ENCODE measurements at regions not wholly inside any gene's neighbourhood (a gene's known extent, or its start where the extent isn't known, plus 50 kb on each side); places are given as distances from the start of the nearest gene placed in this dataset.
A peak's percentile ranks its signal among the peaks of the same experiment; 100 is the strongest.

DNA sequence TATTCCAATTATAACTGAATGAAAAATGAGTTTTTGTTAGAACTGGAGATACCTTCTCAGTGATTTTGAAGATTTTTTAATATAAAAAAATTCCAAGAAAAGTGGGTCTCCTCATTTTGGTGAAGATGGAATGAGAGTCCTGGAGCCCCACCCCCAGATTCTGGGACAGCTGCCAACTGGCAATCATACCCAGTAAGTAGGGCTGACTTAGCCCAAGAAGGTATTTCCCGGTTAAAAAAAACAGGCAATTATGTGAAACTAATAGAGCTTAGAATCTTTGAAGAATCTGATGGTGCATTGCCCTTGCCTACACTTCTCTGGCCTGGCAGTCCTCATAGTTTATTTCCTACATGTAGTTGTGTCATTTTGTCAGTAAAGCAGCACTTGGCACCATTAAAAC, 52.8 kb upstream of the VWDE start:
- Mint-ChIP-seq H3K36me3 (ENCODE audit: low read depth) (no peaks in the 10 kb centered on the region), H3K9me3 (no peaks in the 10 kb centered on the region)
- ATAC-seq, result no peak

DNA sequence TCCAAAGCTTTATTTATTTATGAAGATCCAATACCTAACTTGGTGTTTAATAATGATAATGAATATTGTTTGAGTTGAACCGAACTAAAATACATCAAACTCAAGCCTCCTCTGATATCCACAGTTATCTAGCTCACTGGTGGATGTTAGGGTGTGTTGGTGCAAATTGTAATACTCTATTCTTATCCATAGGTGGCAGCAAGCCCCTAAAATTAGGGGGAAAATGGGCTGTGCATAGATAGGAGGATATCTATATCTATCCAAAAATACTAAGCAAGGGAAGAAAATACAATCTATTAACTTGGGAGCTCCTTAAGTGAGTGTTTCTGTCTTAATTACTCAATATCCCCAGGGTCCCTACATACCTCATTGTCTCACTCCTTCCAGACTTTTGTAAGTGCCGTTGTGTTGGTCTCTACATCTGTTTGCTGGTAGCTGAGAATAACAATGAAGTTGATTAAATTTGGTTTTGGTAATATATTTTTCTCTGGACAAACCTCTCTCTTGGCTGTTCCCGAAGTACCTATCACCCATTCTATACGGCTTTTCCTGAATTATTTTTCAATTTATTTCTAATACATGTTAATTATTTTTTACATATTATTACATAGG, 55.0 kb upstream of the VWDE start:
- Mint-ChIP-seq H3K36me3 (ENCODE audit: low read depth) (no peaks in the 10 kb centered on the region), H3K27me3 (peaks cover 9% of the 10 kb centered on the region), H3K27ac (no peak overlapping the region), H3K9me3 (no peaks in the 10 kb centered on the region), H3K4me3 (no peak overlapping the region), H3K4me1 (no peaks in the 10 kb centered on the region)
- DNase-seq, result no peak
- peak; percentile 78 for ATAC-seq

More for the DNA sequence above, 52.8 kb upstream of the VWDE start:
- no peaks in the 10 kb centered on the region for H3K4me1 Mint-ChIP-seq
- peaks cover 9% of the 10 kb centered on the region for H3K27me3 Mint-ChIP-seq
- DNase-seq, result no peak
- no peak overlapping the region for H3K27ac Mint-ChIP-seq
- no peak overlapping the region for H3K4me3 Mint-ChIP-seq

DNA sequence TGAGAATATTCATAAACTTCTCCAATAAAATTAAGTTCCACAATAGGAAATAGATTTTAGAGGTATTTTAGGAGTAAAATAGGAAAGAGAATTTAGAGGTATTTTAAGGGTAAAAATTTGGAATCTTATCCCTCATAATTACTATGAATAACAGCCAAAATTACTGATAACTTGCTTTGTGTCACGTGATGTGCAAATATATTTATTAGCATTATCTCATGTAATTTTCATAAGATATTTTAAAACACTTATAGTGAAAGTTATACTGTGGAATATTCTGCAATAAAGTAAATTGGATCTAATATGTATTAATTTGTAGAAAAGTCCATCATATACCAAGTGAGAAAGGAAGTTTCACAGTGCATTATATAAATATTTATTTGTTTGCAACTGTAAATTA, 64.2 kb upstream of the VWDE start:
- Mint-ChIP-seq H3K27ac (no peak overlapping the region), H3K36me3 (ENCODE audit: low read depth) (no peaks in the 10 kb centered on the region), H3K4me3 (no peak overlapping the region), H3K4me1 (no peaks in the 10 kb centered on the region), H3K27me3 (no peaks in the 10 kb centered on the region), H3K9me3 (no peaks in the 10 kb centered on the region)
- ATAC-seq, result no peak
- no peak for DNase-seq

DNA sequence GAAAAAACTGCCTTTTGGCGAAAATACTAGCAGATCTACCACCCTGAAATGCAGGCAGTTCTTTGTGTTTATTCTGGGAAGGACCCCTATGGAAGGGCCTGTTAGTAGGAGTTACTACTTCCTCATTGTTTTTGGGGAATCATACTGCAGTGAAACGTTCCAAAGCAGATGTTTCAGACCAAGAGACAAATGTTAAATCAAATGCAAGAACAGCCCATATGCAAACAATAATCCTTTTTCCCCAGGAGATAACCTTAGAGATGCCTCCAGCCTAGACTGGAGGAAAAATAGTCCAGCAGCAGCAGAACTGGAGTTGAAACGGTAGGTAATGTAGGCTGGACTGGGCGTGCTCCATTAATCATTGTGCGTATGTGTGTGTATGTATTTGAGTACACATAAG, 65.9 kb upstream of the VWDE start:
- ATAC-seq, result no peak
- no peaks in the 10 kb centered on the region for H3K4me1 Mint-ChIP-seq
- no peaks in the 10 kb centered on the region for H3K36me3 Mint-ChIP-seq (ENCODE audit: low read depth)
- no peaks in the 10 kb centered on the region for H3K27me3 Mint-ChIP-seq
- no peak for DNase-seq
- no peak overlapping the region for H3K4me3 Mint-ChIP-seq
- H3K27ac Mint-ChIP-seq, result no peak overlapping the region
- H3K9me3 Mint-ChIP-seq, result no peaks in the 10 kb centered on the region

DNA sequence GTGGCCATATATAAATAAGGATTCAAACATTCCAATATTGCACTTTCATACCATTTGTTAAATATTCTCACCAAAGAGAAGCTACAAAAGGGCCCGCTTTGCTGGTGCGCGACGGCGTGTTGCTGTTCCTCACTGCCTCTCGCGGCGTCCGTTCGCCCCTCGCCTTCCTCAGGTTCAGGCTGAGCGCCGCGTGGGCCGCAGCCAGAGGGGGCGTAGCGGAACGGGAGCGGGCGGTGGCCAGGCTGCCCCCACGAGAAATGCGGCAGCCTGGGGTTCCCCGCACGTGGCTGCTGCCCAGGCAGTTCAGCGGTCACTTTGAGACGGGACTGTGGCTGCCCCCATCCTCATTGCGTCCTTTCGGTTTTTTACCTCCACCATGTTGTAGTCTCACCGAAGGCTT, 67.3 kb upstream of the VWDE start:
- no peaks in the 10 kb centered on the region for H3K27me3 Mint-ChIP-seq
- no peaks in the 10 kb centered on the region for H3K36me3 Mint-ChIP-seq (ENCODE audit: low read depth)
- no peaks in the 10 kb centered on the region for H3K9me3 Mint-ChIP-seq
- DNase-seq, result no peak
- H3K27ac Mint-ChIP-seq, result no peak overlapping the region
- ATAC-seq, result no peak
- no peaks in the 10 kb centered on the region for H3K4me1 Mint-ChIP-seq
- no peak overlapping the region for H3K4me3 Mint-ChIP-seq

DNA sequence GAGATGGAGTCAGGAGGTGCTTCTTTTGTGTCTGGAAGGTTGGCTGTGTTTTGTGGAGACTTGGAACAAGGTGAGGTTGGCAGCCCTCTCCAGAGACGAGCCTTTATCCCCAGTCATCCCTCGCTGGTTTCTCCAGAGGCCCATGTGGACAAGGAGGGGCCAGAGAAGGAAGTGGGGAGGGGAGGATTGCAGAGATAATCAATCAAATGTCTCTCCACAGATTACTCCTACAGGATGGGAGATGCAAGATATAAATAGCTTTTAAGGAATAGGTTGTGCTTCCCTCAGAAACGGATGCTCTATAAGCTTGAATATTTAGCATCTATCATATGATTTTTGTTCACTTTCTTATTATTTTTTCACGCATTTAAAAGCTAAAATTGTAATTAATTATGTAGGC, 70.4 kb upstream of the VWDE start:
- no peaks in the 10 kb centered on the region for H3K27me3 Mint-ChIP-seq
- ATAC-seq, result no peak
- DNase-seq, result no peak
- no peaks in the 10 kb centered on the region for H3K36me3 Mint-ChIP-seq (ENCODE audit: low read depth)
- H3K9me3 Mint-ChIP-seq, result no peaks in the 10 kb centered on the region
- H3K4me3 Mint-ChIP-seq, result no peak overlapping the region
- H3K27ac Mint-ChIP-seq, result no peak overlapping the region
- no peaks in the 10 kb centered on the region for H3K4me1 Mint-ChIP-seq

DNA sequence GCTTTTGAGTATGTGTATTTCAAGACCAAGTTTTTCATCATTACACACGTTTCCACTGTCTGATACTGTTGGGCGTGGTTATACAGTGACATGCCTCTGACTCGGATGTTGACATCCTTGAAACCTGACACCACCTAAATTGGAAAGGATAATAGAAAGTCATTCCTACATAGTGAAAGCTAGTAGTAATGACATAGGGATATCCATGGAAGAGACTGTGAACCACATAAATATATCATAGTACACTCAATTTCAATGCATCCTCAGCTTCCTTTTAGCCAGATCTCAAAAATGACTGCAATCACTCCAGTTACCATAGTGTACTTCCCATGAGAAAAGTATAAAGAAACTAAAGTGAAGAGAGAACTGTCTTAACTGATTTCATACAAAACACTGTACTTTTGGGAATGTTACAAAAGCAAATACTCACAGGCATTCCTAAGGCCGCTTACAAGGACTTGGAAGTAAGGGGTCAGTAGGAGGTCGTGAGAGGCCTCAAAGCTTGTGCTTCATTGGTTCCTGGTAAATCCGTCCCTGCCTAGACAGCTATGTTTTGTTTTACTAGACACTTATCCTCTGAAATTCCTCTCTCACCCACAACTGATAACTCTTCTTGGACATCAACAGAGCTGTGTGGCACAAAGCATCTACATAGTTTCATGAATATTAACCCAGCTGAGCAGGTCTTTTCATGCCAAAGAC, 71.8 kb upstream of the VWDE start:
- ATAC-seq, result no peak
- DNase-seq, result no peak
- Mint-ChIP-seq H3K27me3 (peaks cover 2% of the 10 kb centered on the region), H3K9me3 (no peaks in the 10 kb centered on the region), H3K36me3 (ENCODE audit: low read depth) (no peaks in the 10 kb centered on the region), H3K4me3 (no peak overlapping the region), H3K27ac (no peak overlapping the region), H3K4me1 (no peaks in the 10 kb centered on the region)

DNA sequence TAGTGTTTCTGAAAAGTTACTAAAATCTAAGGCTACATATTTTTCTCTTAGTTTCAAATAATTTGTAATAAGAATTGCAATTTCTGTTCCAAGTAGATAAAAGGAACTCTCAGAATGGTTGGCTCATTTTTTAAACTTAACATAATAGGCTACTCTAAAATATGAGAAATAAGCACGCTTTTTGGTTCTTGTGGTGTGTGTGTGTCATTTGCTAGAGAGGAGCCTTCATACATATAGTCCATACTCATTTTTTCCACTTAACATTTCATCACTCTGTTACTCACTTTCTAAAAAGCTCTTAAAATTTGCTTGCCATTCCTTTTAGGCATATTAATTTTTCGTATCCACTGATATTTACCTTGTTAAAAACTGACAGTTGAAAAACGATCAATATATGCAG, 74.0 kb upstream of the VWDE start:
- DNase-seq, result no peak
- no peaks in the 10 kb centered on the region for H3K36me3 Mint-ChIP-seq (ENCODE audit: low read depth)
- ATAC-seq, result peak; percentile 61
- no peak overlapping the region for H3K27ac Mint-ChIP-seq
- H3K27me3 Mint-ChIP-seq, result peaks cover 2% of the 10 kb centered on the region
- no peak overlapping the region for H3K4me3 Mint-ChIP-seq
- H3K9me3 Mint-ChIP-seq, result no peaks in the 10 kb centered on the region
- peaks cover 11% of the 10 kb centered on the region for H3K4me1 Mint-ChIP-seq

DNA sequence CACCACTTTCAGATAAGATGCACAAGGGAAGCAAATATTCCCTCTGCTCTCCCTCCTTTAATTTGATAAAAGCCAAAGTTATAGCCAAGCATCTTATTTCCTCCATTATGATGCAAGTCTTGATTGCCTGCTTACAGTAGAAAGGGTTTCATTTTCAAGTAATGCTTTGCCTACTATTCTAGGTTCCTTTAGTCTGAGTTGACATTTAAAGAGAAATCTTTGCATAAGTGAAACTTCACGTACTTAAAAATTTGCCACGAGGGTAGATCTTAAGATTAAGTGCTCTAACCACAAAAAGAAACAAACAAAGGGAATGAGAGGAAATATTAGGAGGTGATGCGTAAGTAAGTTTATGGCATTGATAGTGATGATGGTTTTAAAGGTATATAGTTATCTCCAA, 78.1 kb upstream of the VWDE start:
- Mint-ChIP-seq H3K27ac (peak overlapping the region; percentile 7), H3K27me3 (peaks cover 2% of the 10 kb centered on the region), H3K4me3 (peak overlapping the region; percentile 9), H3K36me3 (ENCODE audit: low read depth) (no peaks in the 10 kb centered on the region), H3K9me3 (no peaks in the 10 kb centered on the region), H3K4me1 (peaks cover 13% of the 10 kb centered on the region)
- DNase-seq, result no peak
- peak; percentile 68 for ATAC-seq

DNA sequence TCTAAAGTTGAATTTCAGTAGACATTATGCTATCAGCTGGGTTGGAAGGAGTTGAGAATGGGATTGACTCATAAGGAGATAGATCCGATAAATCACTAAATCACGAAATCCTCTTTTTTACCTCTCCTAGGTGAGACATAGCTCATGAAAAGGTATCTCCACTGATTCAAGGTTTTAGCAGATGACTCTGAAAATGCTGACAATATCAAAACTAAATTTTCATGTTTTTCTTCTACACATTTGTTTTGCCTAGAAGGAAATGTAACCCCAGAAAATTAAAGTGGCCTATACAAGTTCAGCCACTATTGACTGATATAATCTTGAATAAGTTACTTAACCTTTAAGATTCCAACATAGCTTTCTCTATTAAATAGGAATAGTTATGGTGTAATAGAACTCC, 82.2 kb upstream of the VWDE start:
- Mint-ChIP-seq H3K27me3 (peaks cover 2% of the 10 kb centered on the region), H3K9me3 (no peaks in the 10 kb centered on the region), H3K27ac (no peak overlapping the region), H3K36me3 (ENCODE audit: low read depth) (no peaks in the 10 kb centered on the region), H3K4me1 (peaks cover 13% of the 10 kb centered on the region), H3K4me3 (no peak overlapping the region)
- ATAC-seq, result no peak
- no peak for DNase-seq

DNA sequence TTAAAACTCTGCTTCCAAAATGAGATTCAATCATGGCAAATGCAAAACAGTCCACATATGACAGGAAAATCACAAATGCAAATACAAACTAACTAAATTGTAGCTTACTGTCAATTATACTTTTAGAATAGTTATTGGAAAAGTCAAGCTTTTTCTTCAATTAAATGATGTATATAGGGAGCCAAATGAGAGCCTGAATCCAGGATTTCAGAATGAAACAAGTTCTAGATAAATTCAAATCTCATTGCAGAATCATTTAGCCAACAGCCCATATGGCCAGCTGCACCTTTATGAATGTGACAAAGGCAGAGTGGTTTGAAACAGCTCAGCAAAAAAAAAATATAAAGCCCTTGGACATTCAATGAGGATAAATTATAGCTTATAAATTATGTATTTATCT, 82.2 kb upstream of the SCIN start:
- Mint-ChIP-seq H3K27me3 (peaks cover 4% of the 10 kb centered on the region), H3K27ac (no peak overlapping the region), H3K4me1 (no peaks in the 10 kb centered on the region), H3K36me3 (ENCODE audit: low read depth) (no peaks in the 10 kb centered on the region), H3K4me3 (no peak overlapping the region), H3K9me3 (no peaks in the 10 kb centered on the region)
- ATAC-seq (no peak), DNase-seq (no peak)

DNA sequence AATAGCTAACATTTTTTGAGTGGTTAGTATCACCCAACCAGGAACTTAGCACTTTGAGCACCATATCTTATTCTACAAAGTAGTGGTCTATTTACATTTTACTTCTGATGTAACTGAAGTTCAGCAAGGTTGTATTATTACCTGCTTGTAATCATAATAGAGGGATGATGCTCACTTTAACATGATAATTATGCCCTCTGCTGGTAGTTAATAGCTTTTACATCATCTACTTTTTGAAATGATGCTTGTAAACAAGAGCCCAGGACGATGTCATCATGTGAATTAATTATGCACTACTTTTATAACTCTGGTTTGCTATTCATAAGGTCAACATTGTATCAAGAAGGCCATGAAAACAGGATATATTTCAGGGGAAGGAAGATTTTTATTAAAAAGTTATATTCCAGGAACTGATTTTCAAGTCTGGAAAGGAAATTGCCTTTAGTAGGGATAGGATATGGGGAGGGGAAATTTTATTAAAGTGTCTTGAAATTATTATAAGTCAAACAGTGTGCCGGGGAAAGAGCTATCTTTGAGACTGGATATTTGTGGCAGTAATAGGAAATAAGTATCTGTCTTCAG, 80.3 kb upstream of the SCIN start:
- H3K9me3 Mint-ChIP-seq, result no peaks in the 10 kb centered on the region
- ATAC-seq (no peak), DNase-seq (no peak)
- no peaks in the 10 kb centered on the region for H3K36me3 Mint-ChIP-seq (ENCODE audit: low read depth)
- no peak overlapping the region for H3K4me3 Mint-ChIP-seq
- H3K4me1 Mint-ChIP-seq, result no peaks in the 10 kb centered on the region
- H3K27ac Mint-ChIP-seq, result no peak overlapping the region
- H3K27me3 Mint-ChIP-seq, result peaks cover 7% of the 10 kb centered on the region

DNA sequence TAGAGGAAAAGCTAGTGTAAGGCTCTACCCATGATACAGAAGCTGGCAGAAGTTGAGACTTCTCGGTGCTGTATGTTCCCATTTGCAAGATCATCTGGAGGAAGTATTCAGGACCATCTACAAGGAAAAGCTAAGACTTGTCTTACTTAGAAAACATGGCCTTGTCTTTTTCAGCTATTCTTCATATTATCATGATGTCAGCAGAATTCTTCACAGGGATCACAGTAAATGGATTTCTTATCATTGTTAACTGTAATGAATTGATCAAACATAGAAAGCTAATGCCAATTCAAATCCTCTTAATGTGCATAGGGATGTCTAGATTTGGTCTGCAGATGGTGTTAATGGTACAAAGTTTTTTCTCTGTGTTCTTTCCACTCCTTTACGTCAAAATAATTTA, 79.6 kb upstream of the SCIN start:
- Mint-ChIP-seq H3K9me3 (no peaks in the 10 kb centered on the region), H3K27ac (no peak overlapping the region), H3K4me1 (no peaks in the 10 kb centered on the region), H3K4me3 (no peak overlapping the region), H3K27me3 (peaks cover 7% of the 10 kb centered on the region), H3K36me3 (ENCODE audit: low read depth) (no peaks in the 10 kb centered on the region)
- no peak for ATAC-seq
- DNase-seq, result no peak

DNA sequence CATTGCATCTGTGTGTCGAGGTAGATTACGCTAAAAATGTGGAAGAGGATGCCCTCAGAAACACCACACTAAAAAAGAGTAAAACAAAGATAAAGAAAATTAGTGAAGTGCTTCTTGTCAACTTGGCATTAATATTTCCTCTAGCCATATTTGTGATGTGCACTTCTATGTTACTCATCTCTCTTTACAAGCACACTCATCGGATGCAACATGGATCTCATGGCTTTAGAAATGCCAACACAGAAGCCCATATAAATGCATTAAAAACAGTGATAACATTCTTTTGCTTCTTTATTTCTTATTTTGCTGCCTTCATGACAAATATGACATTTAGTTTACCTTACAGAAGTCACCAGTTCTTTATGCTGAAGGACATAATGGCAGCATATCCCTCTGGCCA, 79.0 kb upstream of the SCIN start:
- no peak for DNase-seq
- Mint-ChIP-seq H3K4me3 (no peak overlapping the region), H3K36me3 (ENCODE audit: low read depth) (no peaks in the 10 kb centered on the region), H3K4me1 (no peaks in the 10 kb centered on the region), H3K27me3 (peaks cover 7% of the 10 kb centered on the region), H3K27ac (no peak overlapping the region), H3K9me3 (no peaks in the 10 kb centered on the region)
- no peak for ATAC-seq

DNA sequence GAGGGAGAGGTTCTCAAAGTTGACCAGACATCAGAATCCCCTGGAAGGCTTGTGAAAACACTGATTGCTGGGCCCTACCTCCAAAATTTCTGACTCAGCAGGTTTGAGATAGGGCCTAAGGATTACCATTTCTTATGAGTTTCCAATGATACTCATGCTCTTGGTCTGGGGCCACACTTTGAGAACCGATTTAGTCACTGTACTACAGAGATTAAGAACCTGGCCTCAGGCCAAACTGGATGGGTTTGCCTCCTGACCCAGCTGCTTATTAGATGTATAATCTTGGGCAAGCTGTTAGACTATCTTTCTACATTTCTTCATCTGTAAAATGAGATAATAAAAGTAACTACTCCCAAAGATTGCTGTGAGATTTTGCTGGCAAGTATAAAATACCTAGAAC, 77.1 kb upstream of the SCIN start:
- H3K36me3 Mint-ChIP-seq (ENCODE audit: low read depth), result no peaks in the 10 kb centered on the region

More for the DNA sequence above, 77.1 kb upstream of the SCIN start:
- no peak for DNase-seq
- no peak for ATAC-seq
- H3K4me1 Mint-ChIP-seq, result peaks cover 1% of the 10 kb centered on the region
- H3K9me3 Mint-ChIP-seq, result no peaks in the 10 kb centered on the region
- no peak overlapping the region for H3K4me3 Mint-ChIP-seq
- peaks cover 7% of the 10 kb centered on the region for H3K27me3 Mint-ChIP-seq
- no peak overlapping the region for H3K27ac Mint-ChIP-seq
